ENCODE measurements at regions not wholly inside any gene's neighbourhood (a gene's known extent, or its start where the extent isn't known, plus 50 kb on each side); places are given as distances from the start of the nearest gene placed in this dataset.
"Not testable (repeated sequence)": the region's sequence is repeated elsewhere in the genome, so short reads cannot be mapped to it uniquely, and the experiment has no call there.

GRCh38 chr13:74287724-74288169 is 153.5 kb upstream of the KLF12 start:
- ATAC-seq (peak; percentile 64), DNase-seq (peak; percentile 75)

GRCh38 chr13:74280795-74281490 is 146.7 kb upstream of the KLF12 start:
- DNase-seq = no peak
- ATAC-seq = peak; percentile 65

GRCh38 chr13:74280093-74280794 is 146.0 kb upstream of the KLF12 start:
- peak; percentile 84 for ATAC-seq
- DNase-seq = peak; percentile 27

GRCh38 chr13:74278901-74279300 is 144.7 kb upstream of the KLF12 start:
- no peak for DNase-seq
- no peak for ATAC-seq

GRCh38 chr13:74274916-74275315 is 140.7 kb upstream of the KLF12 start:
- DNase-seq (no peak), ATAC-seq (no peak)

- no peak for ATAC-seq
- no peak for DNase-seq
Measured at GRCh38 chr13:74273581-74273980, 139.4 kb upstream of the KLF12 start.

- DNase-seq (no peak), ATAC-seq (no peak)
Measured at GRCh38 chr13:74272826-74273225, 138.6 kb upstream of the KLF12 start.

GRCh38 chr13:74270018-74270417 is 135.8 kb upstream of the KLF12 start:
- no peak for DNase-seq
- peak; percentile 49 for ATAC-seq

- ATAC-seq (no peak), DNase-seq (no peak)
Measured at GRCh38 chr13:74266861-74267260, 132.7 kb upstream of the KLF12 start.

GRCh38 chr13:74266309-74266708 is 132.1 kb upstream of the KLF12 start:
- DNase-seq (no peak), ATAC-seq (no peak)

GRCh38 chr13:74264333-74264732 is 130.1 kb upstream of the KLF12 start:
- DNase-seq = no peak
- ATAC-seq = no peak

- not testable (repeated sequence) for ATAC-seq, DNase-seq
Measured at GRCh38 chr13:74260420-74260819, 126.2 kb upstream of the KLF12 start.

- DNase-seq (no peak), ATAC-seq (peak; percentile 44)
Measured at GRCh38 chr13:74259641-74260040, 125.4 kb upstream of the KLF12 start.

- ATAC-seq (no peak), DNase-seq (no peak)
Measured at GRCh38 chr13:74258961-74259360, 124.8 kb upstream of the KLF12 start.

GRCh38 chr13:74256969-74257368 is 122.8 kb upstream of the KLF12 start:
- DNase-seq = no peak
- no peak for ATAC-seq

- peak; percentile 38 for ATAC-seq
- DNase-seq = no peak
Measured at GRCh38 chr13:74253161-74253560, 119.0 kb upstream of the KLF12 start.

- peak; percentile 20 for ATAC-seq
Measured at GRCh38 chr13:74251778-74252519, 117.7 kb upstream of the KLF12 start.

GRCh38 chr13:74250738-74251190 is 116.6 kb upstream of the KLF12 start:
- no peak for DNase-seq
- ATAC-seq = peak; percentile 59

More at GRCh38 chr13:74251778-74252519, 117.7 kb upstream of the KLF12 start:
- no peak for DNase-seq

- ATAC-seq = no peak
- no peak for DNase-seq
Measured at GRCh38 chr13:74248477-74248876, 114.3 kb upstream of the KLF12 start.

GRCh38 chr13:74246487-74246886 is 112.3 kb upstream of the KLF12 start:
- ATAC-seq (peak; percentile 50), DNase-seq (peak; percentile 47)

GRCh38 chr13:74243637-74244526 is 109.7 kb upstream of the KLF12 start:
- ATAC-seq (peak; percentile 76), DNase-seq (no peak)

- ATAC-seq, DNase-seq: not testable (repeated sequence)
Measured at GRCh38 chr13:74241343-74241742, 107.1 kb upstream of the KLF12 start.

All from stimulated activated naive CD8-positive, alpha-beta T cell treated with anti-CD3 and anti-CD28 coated beads, Interleukin-15, Interleukin-2, amounts not matched to agents 100 U/mL and 50 U/mL, for 24 hours (primary cell).